AG04450 (cell line): ENCODE measurements at regions not wholly inside any gene's neighbourhood (a gene's known extent, or its start where the extent isn't known, plus 50 kb on each side); places are given as distances from the start of the nearest gene placed in this dataset.

Experiments used
- CTCF ChIA-PET: fragments of 300-600, 350-600 bp; formaldehyde crosslinking; extraction: SDS; loops from one replicate; lab custom pipeline; 2022; ENCODE audit warnings: antibody characterized with exemption, inconsistent platforms; lab: Charles Lee
- POLR2A ChIA-PET: fragments of 350-600 bp; formaldehyde crosslinking; extraction: SDS; loops from one replicate; lab custom pipeline; 2021; ENCODE audit warnings: antibody characterized with exemption, inconsistent platforms; lab: Yijun Ruan, JAX
- DNase-seq: peaks from one replicate; pipeline ENCODE4 v3.0.0-alpha.2; 2011; ENCODE audit warnings: low read depth, low spot score
- H3K27ac ChIP-seq: one replicate; pipeline ENCODE4 v1.5.1; 2012; ENCODE audit warnings: low read depth, low read length, control low read depth
- H3K27me3 ChIP-seq: one replicate; pipeline ENCODE4 v1.6.0; 2012; ENCODE audit warnings: low read length; ENCODE audit not compliant: control insufficient read depth, insufficient read depth
- H3K4me3 ChIP-seq: 2 replicates; pipeline ENCODE4 v1.5.1; 2011; ENCODE audit warnings: mild to moderate bottlenecking, low read depth, low read length, control low read depth
- H3K9me3 ChIP-seq: 2 replicates; pipeline ENCODE4 v1.5.1; 2012; ENCODE audit warnings: low read length; ENCODE audit not compliant: control insufficient read depth, insufficient read depth
- CTCF ChIP-seq: IDR thresholded peaks from 2 replicates; pipeline ENCODE4 v1.5.1; 2011; ENCODE audit warnings: low read depth, low read length, control low read depth, inconsistent platforms

- DNase-seq = no peak
- POLR2A ChIA-PET = no interaction called here
- CTCF ChIA-PET = no interaction called here
- H3K27me3 ChIP-seq = peaks cover 8% of the 10 kb centered on the region
- TF ChIP-seq CTCF = no peak
- H3K4me3 ChIP-seq = no peak overlapping the region
- no peaks in the 10 kb centered on the region for H3K9me3 ChIP-seq
- no peak overlapping the region for H3K27ac ChIP-seq
Observed at GRCh38 chr1:83691953-83692500, 306.9 kb downstream of the TTLL7 start.

GRCh38 chr1:83689921-83690868 lies 308.7 kb downstream of the TTLL7 start:
- Histone ChIP-seq H3K27me3 (peaks cover 8% of the 10 kb centered on the region), H3K27ac (no peak overlapping the region), H3K4me3 (no peak overlapping the region), H3K9me3 (no peaks in the 10 kb centered on the region)
- TF ChIP-seq CTCF = no peak
- POLR2A ChIA-PET = no interaction called here
- CTCF ChIA-PET = no interaction called here
- no peak for DNase-seq

- POLR2A ChIA-PET = no interaction called here
- CTCF ChIA-PET = no interaction called here
Observed at GRCh38 chr1:83682132-83682531, 316.8 kb downstream of the TTLL7 start.

GRCh38 chr1:83676106-83676505 lies 322.8 kb downstream of the TTLL7 start:
- Histone ChIP-seq H3K27me3 (no peaks in the 10 kb centered on the region), H3K27ac (no peak overlapping the region), H3K4me3 (no peak overlapping the region), H3K9me3 (no peaks in the 10 kb centered on the region)
- TF ChIP-seq CTCF = no peak
- no peak for DNase-seq
- CTCF ChIA-PET = no interaction called here
- POLR2A ChIA-PET = no interaction called here

More at GRCh38 chr1:83682132-83682531, 316.8 kb downstream of the TTLL7 start:
- no peaks in the 10 kb centered on the region for H3K27me3 ChIP-seq
- DNase-seq = no peak
- no peak overlapping the region for H3K4me3 ChIP-seq
- no peak overlapping the region for H3K27ac ChIP-seq
- H3K9me3 ChIP-seq = no peaks in the 10 kb centered on the region
- TF ChIP-seq CTCF = no peak

GRCh38 chr1:83673312-83673711 lies 325.6 kb downstream of the TTLL7 start:
- no peaks in the 10 kb centered on the region for H3K27me3 ChIP-seq
- no peak overlapping the region for H3K27ac ChIP-seq
- ChIA-PET CTCF (no interaction called here), POLR2A (no interaction called here)
- H3K9me3 ChIP-seq = no peaks in the 10 kb centered on the region
- TF ChIP-seq CTCF = no peak
- no peak for DNase-seq
- no peak overlapping the region for H3K4me3 ChIP-seq
